ENCODE measurements at regions not wholly inside any gene's neighbourhood (a gene's known extent, or its start where the extent isn't known, plus 50 kb on each side); places are given as distances from the start of the nearest gene placed in this dataset.
"Not testable (repeated sequence)": the region's sequence is repeated elsewhere in the genome, so short reads cannot be mapped to it uniquely, and the experiment has no call there.

- no peak for DNase-seq
Observed at GRCh38 chr2:36302911-36303310, 52.7 kb upstream of the CRIM1 start.

GRCh38 chr2:36301843-36302242 is 53.7 kb upstream of the CRIM1 start:
- DNase-seq, result no peak

- DNase-seq, result no peak
Observed at GRCh38 chr2:36300697-36301096, 54.9 kb upstream of the CRIM1 start.

GRCh38 chr2:36296798-36297197 is 58.8 kb upstream of the CRIM1 start:
- DNase-seq, result no peak

GRCh38 chr2:36294316-36294721 is 61.3 kb upstream of the CRIM1 start:
- DNase-seq, result no peak

GRCh38 chr2:36290306-36290856 is 65.2 kb upstream of the CRIM1 start:
- DNase-seq, result no peak

GRCh38 chr2:36289731-36290130 is 65.8 kb upstream of the CRIM1 start:
- DNase-seq, result no peak

- DNase-seq, result no peak
Observed at GRCh38 chr2:36287363-36288275, 68.0 kb upstream of the CRIM1 start.

- DNase-seq, result not testable (repeated sequence)
Observed at GRCh38 chr2:36279506-36279905, 76.1 kb upstream of the CRIM1 start.

- no peak for DNase-seq
Observed at GRCh38 chr2:36277881-36278523, 77.6 kb upstream of the CRIM1 start.

- no peak for DNase-seq
Observed at GRCh38 chr2:36277146-36277808, 78.3 kb upstream of the CRIM1 start.

- DNase-seq, result no peak
Observed at GRCh38 chr2:36271266-36271665, 84.3 kb upstream of the CRIM1 start.

GRCh38 chr2:36270758-36271157 is 84.8 kb upstream of the CRIM1 start:
- DNase-seq, result no peak

- no peak for DNase-seq
Observed at GRCh38 chr2:36267194-36267593, 88.4 kb upstream of the CRIM1 start.

GRCh38 chr2:36266536-36267121 is 88.9 kb upstream of the CRIM1 start:
- no peak for DNase-seq

- no peak for DNase-seq
Observed at GRCh38 chr2:36262581-36262980, 93.0 kb upstream of the CRIM1 start.

- DNase-seq, result no peak
Observed at GRCh38 chr2:36255863-36256262, 99.7 kb upstream of the CRIM1 start.

- no peak for DNase-seq
Observed at GRCh38 chr2:36253086-36253485, 102.5 kb upstream of the CRIM1 start.

GRCh38 chr2:36246320-36246990 is 109.1 kb upstream of the CRIM1 start:
- DNase-seq, result no peak

- no peak for DNase-seq
Observed at GRCh38 chr2:36245651-36246050, 109.9 kb upstream of the CRIM1 start.

GRCh38 chr2:36238106-36238505 is 117.5 kb upstream of the CRIM1 start:
- DNase-seq, result no peak

GRCh38 chr2:36235882-36236281 is 119.7 kb upstream of the CRIM1 start:
- DNase-seq, result no peak

- DNase-seq, result no peak
Observed at GRCh38 chr2:36235426-36235825, 120.2 kb upstream of the CRIM1 start.

Measured in activated CD4-positive, CD25-positive, alpha-beta regulatory T cell treated with anti-CD3 and anti-CD28 coated beads, Interleukin-2, amount 50 U/mL, for 72 hours (primary cell).